Endodermal cell (in vitro differentiated cells): ENCODE measurements at regions not wholly inside any gene's neighbourhood (a gene's known extent, or its start where the extent isn't known, plus 50 kb on each side); places are given as distances from the start of the nearest gene placed in this dataset.

Experiments
- DNase-seq: peaks from one replicate; pipeline ENCODE4 v3.0.0-alpha.2; 2017
- H3K27ac ChIP-seq: 2 replicates; pipeline ENCODE4 v1.5.1; 2013; ENCODE audit warnings: mild to moderate bottlenecking, low read depth, low read length, moderate library complexity
- H3K27me3 ChIP-seq: 2 replicates; pipeline ENCODE4 v1.6.1; 2013; ENCODE audit warnings: mild to moderate bottlenecking, low read length, moderate library complexity; ENCODE audit not compliant: insufficient read depth, control insufficient read depth, poor library complexity, severe bottlenecking
- H3K36me3 ChIP-seq: 2 replicates; pipeline ENCODE4 v1.7.0; 2013; ENCODE audit warnings: mild to moderate bottlenecking, low read length, moderate library complexity; ENCODE audit not compliant: control insufficient read depth, insufficient read depth
- H3K4me1 ChIP-seq: one replicate; pipeline ENCODE4 v1.7.0; 2013; ENCODE audit warnings: low read length; ENCODE audit not compliant: control insufficient read depth, insufficient read depth
- H3K4me3 ChIP-seq: 2 replicates; pipeline ENCODE4 v1.5.1; 2013; ENCODE audit warnings: mild to moderate bottlenecking, low read length, moderate library complexity
- H3K9ac ChIP-seq: 2 replicates; pipeline ENCODE4 v1.6.1; 2013; ENCODE audit warnings: mild to moderate bottlenecking, low read length, moderate library complexity; ENCODE audit not compliant: poor library complexity, severe bottlenecking; ENCODE audit errors: extremely low read depth
- H3K9me3 ChIP-seq: 2 replicates; pipeline ENCODE4 v1.6.1; 2013; ENCODE audit warnings: mild to moderate bottlenecking, low read length, moderate library complexity; ENCODE audit not compliant: control insufficient read depth
- H3K27ac Mint-ChIP-seq: 2 replicates; pipeline ENCODE4 v1.8.0; 2020; ENCODE audit warnings: mixed read lengths
- H3K27me3 Mint-ChIP-seq: 2 replicates; pipeline ENCODE4 v1.8.0; 2021; ENCODE audit warnings: mild to moderate bottlenecking, mixed read lengths; ENCODE audit not compliant: insufficient read depth
- H3K36me3 Mint-ChIP-seq: 2 replicates; pipeline ENCODE4 v1.8.0; 2020; ENCODE audit warnings: low read depth, mixed read lengths
- H3K4me1 Mint-ChIP-seq: 2 replicates; pipeline ENCODE4 v1.8.0; 2020; ENCODE audit warnings: mixed read lengths
- H3K4me3 Mint-ChIP-seq: 2 replicates; pipeline ENCODE4 v1.8.0; 2020; ENCODE audit warnings: mild to moderate bottlenecking, moderate library complexity, mixed read lengths
- H3K9me3 Mint-ChIP-seq: 2 replicates; pipeline ENCODE4 v1.8.0; 2020; ENCODE audit warnings: mild to moderate bottlenecking, mixed read lengths
- WGBS, 2 experiments: methylation state at CpG; one replicate each; pipeline versions ENCODE4 v1.1.5 to v1.1.7; 2013; ENCODE audit warnings: missing lambda C conversion rate in 2 of 2, mixed read lengths in 1 of 2; ENCODE audit not compliant: insufficient coverage in 1 of 2, insufficient read length in 1 of 2; 5-methylcytosine and 5-hydroxymethylcytosine counted together
- TF ChIP-seq, protein P1 (sequence below): fragments of 200-600 bp; sonication (generic); conservative IDR thresholded peaks from 2 replicates; pipeline ENCODE4 v1.5.0; 2021; ENCODE audit warnings: antibody characterized with exemption, mild to moderate bottlenecking

DNA sequence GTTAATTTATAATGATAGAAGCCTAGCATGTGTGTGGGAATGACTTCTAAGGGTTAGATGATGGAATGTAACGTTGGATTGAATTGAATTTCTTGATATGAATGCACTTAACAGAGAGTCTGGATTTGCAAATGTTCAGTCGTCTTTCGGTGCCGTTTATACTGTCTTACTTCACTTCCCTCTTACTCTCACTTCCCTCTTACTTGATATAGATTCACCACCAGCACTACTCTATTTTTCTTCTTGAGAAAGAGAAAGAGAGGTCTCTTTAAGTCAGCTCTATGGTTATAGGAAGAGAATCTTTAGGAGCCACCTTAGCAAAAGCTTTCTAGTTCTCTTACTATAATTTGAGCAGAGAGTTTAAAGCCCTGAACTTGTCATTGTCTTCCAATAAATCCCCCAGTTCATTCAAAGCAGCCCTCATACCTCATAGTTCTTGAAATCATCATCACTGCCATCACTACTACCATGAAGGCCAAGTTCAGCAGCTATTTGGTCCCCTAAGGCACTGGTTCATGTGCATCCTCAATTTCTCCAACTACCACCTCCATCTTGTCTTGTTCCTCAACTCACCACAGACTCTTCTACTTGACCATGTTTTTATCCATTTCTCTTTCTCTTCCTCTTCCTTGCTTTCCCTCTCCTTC, 501.7 kb upstream of the TCF4 start:
- no peak overlapping the region for H3K4me3 Mint-ChIP-seq
- TF ChIP-seq, protein P1, sequence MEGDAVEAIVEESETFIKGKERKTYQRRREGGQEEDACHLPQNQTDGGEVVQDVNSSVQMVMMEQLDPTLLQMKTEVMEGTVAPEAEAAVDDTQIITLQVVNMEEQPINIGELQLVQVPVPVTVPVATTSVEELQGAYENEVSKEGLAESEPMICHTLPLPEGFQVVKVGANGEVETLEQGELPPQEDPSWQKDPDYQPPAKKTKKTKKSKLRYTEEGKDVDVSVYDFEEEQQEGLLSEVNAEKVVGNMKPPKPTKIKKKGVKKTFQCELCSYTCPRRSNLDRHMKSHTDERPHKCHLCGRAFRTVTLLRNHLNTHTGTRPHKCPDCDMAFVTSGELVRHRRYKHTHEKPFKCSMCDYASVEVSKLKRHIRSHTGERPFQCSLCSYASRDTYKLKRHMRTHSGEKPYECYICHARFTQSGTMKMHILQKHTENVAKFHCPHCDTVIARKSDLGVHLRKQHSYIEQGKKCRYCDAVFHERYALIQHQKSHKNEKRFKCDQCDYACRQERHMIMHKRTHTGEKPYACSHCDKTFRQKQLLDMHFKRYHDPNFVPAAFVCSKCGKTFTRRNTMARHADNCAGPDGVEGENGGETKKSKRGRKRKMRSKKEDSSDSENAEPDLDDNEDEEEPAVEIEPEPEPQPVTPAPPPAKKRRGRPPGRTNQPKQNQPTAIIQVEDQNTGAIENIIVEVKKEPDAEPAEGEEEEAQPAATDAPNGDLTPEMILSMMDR: no peak

DNA sequence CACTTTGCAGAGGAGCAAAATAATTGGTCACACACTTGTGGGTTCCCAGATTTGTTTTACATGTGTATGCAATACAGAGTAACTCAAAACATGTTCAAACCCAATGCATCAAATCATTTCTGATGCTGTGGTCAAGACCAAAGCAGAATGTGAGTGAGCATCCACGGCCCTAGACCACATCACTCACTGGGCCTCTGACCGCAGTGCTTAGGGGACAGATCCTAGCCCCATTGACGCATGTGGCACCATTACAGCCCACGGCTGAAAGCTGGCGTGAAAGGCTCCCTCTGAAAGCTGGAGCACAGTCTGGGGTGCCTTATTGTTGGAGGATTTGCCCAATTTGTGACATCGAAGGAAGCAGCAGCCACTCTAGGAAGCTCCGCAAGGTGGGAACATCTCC, 498.8 kb upstream of the TCF4 start:
- TF ChIP-seq, protein P1: no peak
- Histone ChIP-seq H3K27ac (no peak overlapping the region), H3K4me1 (peaks cover 10% of the 10 kb centered on the region), H3K4me3 (no peak overlapping the region), H3K9me3 (no peaks in the 10 kb centered on the region), H3K9ac (no peak overlapping the region), H3K27me3 (no peaks in the 10 kb centered on the region), H3K36me3 (no peaks in the 10 kb centered on the region)
- Mint-ChIP-seq H3K4me3 (no peak overlapping the region), H3K9me3 (no peaks in the 10 kb centered on the region), H3K27me3 (no peaks in the 10 kb centered on the region), H3K36me3 (no peaks in the 10 kb centered on the region), H3K4me1 (peaks cover 13% of the 10 kb centered on the region), H3K27ac (no peak overlapping the region)
- WGBS, 2 experiments: 86 to 90% methylated on average over 5 to 7 of the region's 7 CpGs
- no peak for DNase-seq

More for the DNA sequence above, 501.7 kb upstream of the TCF4 start:
- H3K27me3 ChIP-seq: no peaks in the 10 kb centered on the region
- no peak overlapping the region for H3K9ac ChIP-seq
- 96% methylated on average over 4 of the region's 4 CpGs; no CpG with 5 or more reads in 1 of the 2 experiments for WGBS, 2 experiments
- no peaks in the 10 kb centered on the region for H3K9me3 ChIP-seq
- H3K36me3 Mint-ChIP-seq: no peaks in the 10 kb centered on the region
- no peaks in the 10 kb centered on the region for H3K9me3 Mint-ChIP-seq
- peaks cover 10% of the 10 kb centered on the region for H3K4me1 ChIP-seq
- H3K27me3 Mint-ChIP-seq: no peaks in the 10 kb centered on the region
- H3K36me3 ChIP-seq: no peaks in the 10 kb centered on the region
- no peak overlapping the region for H3K27ac ChIP-seq
- no peak overlapping the region for H3K4me3 ChIP-seq
- no peak for DNase-seq
- H3K4me1 Mint-ChIP-seq: peaks cover 15% of the 10 kb centered on the region
- H3K27ac Mint-ChIP-seq: no peak overlapping the region

DNA sequence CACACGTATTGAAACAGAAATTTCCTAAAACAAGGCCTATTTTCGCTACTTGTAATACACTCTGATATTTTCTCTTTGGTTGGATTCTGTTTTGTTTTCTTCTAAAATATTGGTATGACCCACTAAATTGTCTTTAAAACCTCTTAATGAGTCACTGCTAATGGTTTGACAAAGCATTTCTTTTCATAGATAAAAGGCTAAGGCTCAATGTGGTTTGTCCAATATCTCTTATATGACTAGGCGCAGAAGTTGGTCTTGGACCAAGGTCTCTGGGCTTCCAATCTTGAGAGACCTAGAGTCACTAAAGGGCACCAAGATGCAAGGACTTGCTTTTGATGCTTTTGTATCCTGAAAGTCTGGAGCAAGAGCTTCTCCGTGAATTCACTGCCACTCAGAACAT, 498.2 kb upstream of the TCF4 start:
- TF ChIP-seq, protein P1: no peak
- H3K4me1 ChIP-seq: peaks cover 10% of the 10 kb centered on the region

More for the DNA sequence above, 498.2 kb upstream of the TCF4 start:
- Mint-ChIP-seq H3K4me1 (peaks cover 13% of the 10 kb centered on the region), H3K27me3 (no peaks in the 10 kb centered on the region), H3K4me3 (no peak overlapping the region), H3K36me3 (no peaks in the 10 kb centered on the region), H3K9me3 (no peaks in the 10 kb centered on the region), H3K27ac (no peak overlapping the region)
- Histone ChIP-seq H3K36me3 (no peaks in the 10 kb centered on the region), H3K4me3 (no peak overlapping the region), H3K27me3 (no peaks in the 10 kb centered on the region), H3K9ac (no peak overlapping the region), H3K27ac (no peak overlapping the region), H3K9me3 (no peaks in the 10 kb centered on the region)
- 94 to 100% methylated on average over 2 of the region's 4 CpGs for WGBS, 2 experiments
- no peak for DNase-seq
